ENCODE measurements at regions not wholly inside any gene's neighbourhood (a gene's known extent, or its start where the extent isn't known, plus 50 kb on each side); places are given as distances from the start of the nearest gene placed in this dataset.

DNA sequence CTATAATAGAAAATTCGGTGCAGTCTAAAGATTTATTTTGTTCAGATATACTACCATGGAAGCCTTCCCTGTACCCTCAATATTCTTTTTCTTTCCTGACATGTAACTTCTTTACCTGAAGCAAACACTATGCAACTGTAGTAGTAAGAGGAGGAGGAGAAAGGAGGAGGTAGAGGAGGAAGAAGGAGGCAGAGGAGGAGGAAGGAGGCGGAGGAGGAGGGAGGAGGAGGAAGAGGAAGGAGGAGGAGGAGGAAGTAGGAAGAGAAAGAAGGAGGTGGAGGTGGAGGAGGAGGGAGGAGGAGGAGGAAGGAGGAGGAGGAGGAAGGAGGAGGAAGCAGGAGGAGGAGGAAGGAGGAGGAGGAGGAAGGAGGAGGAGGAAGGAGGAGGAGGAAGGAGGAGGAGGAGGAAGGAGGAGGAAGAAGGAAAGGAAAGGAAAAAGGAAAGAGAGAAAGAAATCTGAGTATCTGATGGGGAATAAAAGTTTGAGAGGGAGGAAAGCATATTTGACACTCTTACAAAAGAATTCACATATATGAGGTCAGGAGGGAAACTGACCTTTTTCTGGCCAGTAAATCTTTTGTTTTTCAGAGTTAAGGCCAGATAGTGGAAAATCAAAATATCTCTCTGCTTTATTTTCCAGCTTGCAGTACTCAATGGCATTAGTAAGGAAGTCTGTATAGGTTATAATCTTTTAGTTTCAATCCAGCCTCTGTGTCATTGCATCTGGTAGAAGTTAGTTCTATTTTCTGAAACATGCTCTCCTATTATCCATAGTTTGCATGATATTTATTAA is 114.5 kb upstream of the LPAR1 start:
- TF ChIP-seq POLR2AphosphoS5 (IDR thresholded peaks at IDR 0.05) (no peak), POLR2A (IDR thresholded peaks at IDR 0.05) (no peak)
- TF ChIP-seq, protein P1, sequence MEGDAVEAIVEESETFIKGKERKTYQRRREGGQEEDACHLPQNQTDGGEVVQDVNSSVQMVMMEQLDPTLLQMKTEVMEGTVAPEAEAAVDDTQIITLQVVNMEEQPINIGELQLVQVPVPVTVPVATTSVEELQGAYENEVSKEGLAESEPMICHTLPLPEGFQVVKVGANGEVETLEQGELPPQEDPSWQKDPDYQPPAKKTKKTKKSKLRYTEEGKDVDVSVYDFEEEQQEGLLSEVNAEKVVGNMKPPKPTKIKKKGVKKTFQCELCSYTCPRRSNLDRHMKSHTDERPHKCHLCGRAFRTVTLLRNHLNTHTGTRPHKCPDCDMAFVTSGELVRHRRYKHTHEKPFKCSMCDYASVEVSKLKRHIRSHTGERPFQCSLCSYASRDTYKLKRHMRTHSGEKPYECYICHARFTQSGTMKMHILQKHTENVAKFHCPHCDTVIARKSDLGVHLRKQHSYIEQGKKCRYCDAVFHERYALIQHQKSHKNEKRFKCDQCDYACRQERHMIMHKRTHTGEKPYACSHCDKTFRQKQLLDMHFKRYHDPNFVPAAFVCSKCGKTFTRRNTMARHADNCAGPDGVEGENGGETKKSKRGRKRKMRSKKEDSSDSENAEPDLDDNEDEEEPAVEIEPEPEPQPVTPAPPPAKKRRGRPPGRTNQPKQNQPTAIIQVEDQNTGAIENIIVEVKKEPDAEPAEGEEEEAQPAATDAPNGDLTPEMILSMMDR (IDR thresholded peaks at IDR 0.05) = no peak

Measured in suprapubic skin (tissue), 4 donors.